IMR-90 (cell line): ENCODE measurements at regions not wholly inside any gene's neighbourhood (a gene's known extent, or its start where the extent isn't known, plus 50 kb on each side); places are given as distances from the start of the nearest gene placed in this dataset.

ENCODE experiments used
- CEBPB ChIP-seq: IDR thresholded peaks from 2 replicates; pipeline ENCODE4 v1.6.1; 2012; ENCODE audit warnings: low read depth, low read length, improper control_type of control experiment
- FOS ChIP-seq: fragments of 150-350 bp; IDR thresholded peaks from 2 replicates; pipeline ENCODE4 v1.6.1; 2016; ENCODE audit warnings: low read depth, low read length
- MAFK ChIP-seq: IDR thresholded peaks from 2 replicates; pipeline ENCODE4 v1.6.1; 2012; ENCODE audit warnings: low read depth, low read length, improper control_type of control experiment
- MAZ ChIP-seq: IDR thresholded peaks from 2 replicates; pipeline ENCODE4 v1.6.1; 2012; ENCODE audit warnings: low read depth, mild to moderate bottlenecking, low read length, improper control_type of control experiment, moderate library complexity, borderline replicate concordance
- POLR2A ChIP-seq: IDR thresholded peaks from 2 replicates; pipeline ENCODE4 v1.6.1; 2012; ENCODE audit warnings: mild to moderate bottlenecking, low read depth, low read length
- RAD21 ChIP-seq: IDR thresholded peaks from 2 replicates; pipeline ENCODE4 v1.6.1; 2012; ENCODE audit warnings: low read length, improper control_type of control experiment
- RCOR1 ChIP-seq: IDR thresholded peaks from 2 replicates; pipeline ENCODE4 v1.6.1; 2012; ENCODE audit warnings: mild to moderate bottlenecking, low read length, improper control_type of control experiment; ENCODE audit not compliant: insufficient replicate concordance
- RFX5 ChIP-seq: IDR thresholded peaks from 2 replicates; pipeline ENCODE4 v1.8.0; 2012; ENCODE audit warnings: low read depth, mild to moderate bottlenecking, low read length, moderate library complexity
- SMC3 ChIP-seq: fragments of 150-350 bp; IDR thresholded peaks from 2 replicates; pipeline ENCODE4 v1.6.1; 2016; ENCODE audit warnings: low read depth, mild to moderate bottlenecking, antibody characterized with exemption, low read length, moderate library complexity
- TF ChIP-seq, protein P1 (sequence below): conservative IDR thresholded peaks from 2 replicates; pipeline ENCODE4 v1.5.1; 2012; ENCODE audit warnings: mild to moderate bottlenecking, low read depth, low read length, improper control_type of control experiment
- TF ChIP-seq, protein P2 (sequence below): fragments of 150-350 bp; IDR thresholded peaks from 2 replicates; pipeline ENCODE4 v1.6.1; 2017; ENCODE audit warnings: mild to moderate bottlenecking, antibody characterized with exemption, low read length, low read depth
- TF ChIP-seq, protein P3 (sequence below): fragments of 150-350 bp; IDR thresholded peaks from 2 replicates; pipeline ENCODE4 v1.6.1; 2016; ENCODE audit warnings: low read depth, mild to moderate bottlenecking, low read length, moderate library complexity, borderline replicate concordance

DNA sequence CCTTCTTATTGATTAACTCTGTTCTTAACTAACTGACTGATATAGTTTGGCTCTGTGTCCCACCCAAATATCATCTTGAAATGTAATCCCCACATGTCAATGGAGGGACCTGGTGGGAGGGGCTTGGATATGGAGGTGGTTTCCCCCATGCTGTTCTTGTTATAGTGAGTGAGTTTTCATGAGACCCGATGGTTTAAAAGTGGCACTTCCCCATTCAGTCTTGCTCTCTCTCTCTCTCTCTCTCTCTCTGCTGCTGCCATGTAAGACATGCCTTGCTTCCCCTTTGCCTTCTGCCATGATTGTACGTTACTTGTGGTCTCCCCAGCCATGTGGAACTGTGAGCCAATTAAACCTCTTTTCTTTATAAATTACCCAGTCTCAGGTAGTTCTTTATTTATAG is 81.8 kb upstream of the SPACA1 start:
- TF ChIP-seq RAD21 (no peak), RFX5 (no peak), POLR2A (no peak), RCOR1 (no peak), MAZ (no peak), FOS (no peak), SMC3 (no peak), MAFK (no peak), CEBPB (no peak)
- TF ChIP-seq, protein P1, sequence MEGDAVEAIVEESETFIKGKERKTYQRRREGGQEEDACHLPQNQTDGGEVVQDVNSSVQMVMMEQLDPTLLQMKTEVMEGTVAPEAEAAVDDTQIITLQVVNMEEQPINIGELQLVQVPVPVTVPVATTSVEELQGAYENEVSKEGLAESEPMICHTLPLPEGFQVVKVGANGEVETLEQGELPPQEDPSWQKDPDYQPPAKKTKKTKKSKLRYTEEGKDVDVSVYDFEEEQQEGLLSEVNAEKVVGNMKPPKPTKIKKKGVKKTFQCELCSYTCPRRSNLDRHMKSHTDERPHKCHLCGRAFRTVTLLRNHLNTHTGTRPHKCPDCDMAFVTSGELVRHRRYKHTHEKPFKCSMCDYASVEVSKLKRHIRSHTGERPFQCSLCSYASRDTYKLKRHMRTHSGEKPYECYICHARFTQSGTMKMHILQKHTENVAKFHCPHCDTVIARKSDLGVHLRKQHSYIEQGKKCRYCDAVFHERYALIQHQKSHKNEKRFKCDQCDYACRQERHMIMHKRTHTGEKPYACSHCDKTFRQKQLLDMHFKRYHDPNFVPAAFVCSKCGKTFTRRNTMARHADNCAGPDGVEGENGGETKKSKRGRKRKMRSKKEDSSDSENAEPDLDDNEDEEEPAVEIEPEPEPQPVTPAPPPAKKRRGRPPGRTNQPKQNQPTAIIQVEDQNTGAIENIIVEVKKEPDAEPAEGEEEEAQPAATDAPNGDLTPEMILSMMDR: no peak
- TF ChIP-seq, protein P2, sequence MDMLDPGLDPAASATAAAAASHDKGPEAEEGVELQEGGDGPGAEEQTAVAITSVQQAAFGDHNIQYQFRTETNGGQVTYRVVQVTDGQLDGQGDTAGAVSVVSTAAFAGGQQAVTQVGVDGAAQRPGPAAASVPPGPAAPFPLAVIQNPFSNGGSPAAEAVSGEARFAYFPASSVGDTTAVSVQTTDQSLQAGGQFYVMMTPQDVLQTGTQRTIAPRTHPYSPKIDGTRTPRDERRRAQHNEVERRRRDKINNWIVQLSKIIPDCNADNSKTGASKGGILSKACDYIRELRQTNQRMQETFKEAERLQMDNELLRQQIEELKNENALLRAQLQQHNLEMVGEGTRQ: no peak
- TF ChIP-seq, protein P3, sequence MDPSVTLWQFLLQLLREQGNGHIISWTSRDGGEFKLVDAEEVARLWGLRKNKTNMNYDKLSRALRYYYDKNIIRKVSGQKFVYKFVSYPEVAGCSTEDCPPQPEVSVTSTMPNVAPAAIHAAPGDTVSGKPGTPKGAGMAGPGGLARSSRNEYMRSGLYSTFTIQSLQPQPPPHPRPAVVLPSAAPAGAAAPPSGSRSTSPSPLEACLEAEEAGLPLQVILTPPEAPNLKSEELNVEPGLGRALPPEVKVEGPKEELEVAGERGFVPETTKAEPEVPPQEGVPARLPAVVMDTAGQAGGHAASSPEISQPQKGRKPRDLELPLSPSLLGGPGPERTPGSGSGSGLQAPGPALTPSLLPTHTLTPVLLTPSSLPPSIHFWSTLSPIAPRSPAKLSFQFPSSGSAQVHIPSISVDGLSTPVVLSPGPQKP: no peak
